ENCODE measurements at regions not wholly inside any gene's neighbourhood (a gene's known extent, or its start where the extent isn't known, plus 50 kb on each side); places are given as distances from the start of the nearest gene placed in this dataset.

- no peak overlapping the region for H3K4me3 Mint-ChIP-seq
- H3K4me1 Mint-ChIP-seq (ENCODE audit: low read depth in 2 of 2) = no peaks in the 10 kb centered on the region
- H3K27ac Mint-ChIP-seq = no peak overlapping the region
- no peaks in the 10 kb centered on the region for H3K27me3 Mint-ChIP-seq
- H3K36me3 Mint-ChIP-seq (ENCODE audit: insufficient read depth) = no peaks in the 10 kb centered on the region
- ATAC-seq (replicated peaks) (no peak), DNase-seq (no peak)
- H3K9me3 Mint-ChIP-seq = peaks cover 9 to 12% of the 10 kb centered on the region in 2 donors
Observed at GRCh38 chr2:103529798-103530502, 768.1 kb downstream of the TMEM182 start.

GRCh38 chr2:103552775-103553174, 790.9 kb downstream of the TMEM182 start:
- Mint-ChIP-seq H3K4me3 (no peak overlapping the region), H3K4me1 (ENCODE audit: low read depth in 2 of 2) (no peaks in the 10 kb centered on the region), H3K27me3 (no peaks in the 10 kb centered on the region), H3K27ac (no peak overlapping the region), H3K36me3 (ENCODE audit: insufficient read depth) (no peaks in the 10 kb centered on the region), H3K9me3 (peaks cover 18 to 28% of the 10 kb centered on the region in 2 donors)
- ATAC-seq (replicated peaks) (no peak), DNase-seq (no peak)

GRCh38 chr2:103594823-103595222, 833.0 kb downstream of the TMEM182 start:
- no peak overlapping the region for H3K27ac Mint-ChIP-seq
- no peak for ATAC-seq (replicated peaks)
- no peaks in the 10 kb centered on the region for H3K36me3 Mint-ChIP-seq (ENCODE audit: insufficient read depth)
- H3K4me1 Mint-ChIP-seq (ENCODE audit: low read depth in 2 of 2) = no peaks in the 10 kb centered on the region
- DNase-seq = no peak
- H3K4me3 Mint-ChIP-seq = no peak overlapping the region
- no peaks in the 10 kb centered on the region for H3K27me3 Mint-ChIP-seq
- peaks cover 15 to 29% of the 10 kb centered on the region in 2 donors for H3K9me3 Mint-ChIP-seq

- DNase-seq = no peak
- ATAC-seq (replicated peaks) = no peak
- Mint-ChIP-seq H3K4me3 (no peak overlapping the region), H3K4me1 (ENCODE audit: low read depth in 2 of 2) (no peaks in the 10 kb centered on the region), H3K36me3 (ENCODE audit: insufficient read depth) (no peaks in the 10 kb centered on the region), H3K27me3 (no peaks in the 10 kb centered on the region), H3K9me3 (peaks cover 0 to 7% of the 10 kb centered on the region in 2 donors), H3K27ac (no peak overlapping the region)
Observed at GRCh38 chr2:103605071-103605780, 843.4 kb downstream of the TMEM182 start.

- ATAC-seq (replicated peaks) (no peak), DNase-seq (no peak)
- no peaks in the 10 kb centered on the region for H3K36me3 Mint-ChIP-seq (ENCODE audit: insufficient read depth)
Observed at GRCh38 chr2:103615611-103616105, 853.8 kb downstream of the TMEM182 start.

GRCh38 chr2:103616891-103617290, 855.1 kb downstream of the TMEM182 start:
- no peak overlapping the region for H3K27ac Mint-ChIP-seq
- no peak for ATAC-seq (replicated peaks)
- H3K4me1 Mint-ChIP-seq (ENCODE audit: low read depth in 2 of 2) = no peaks in the 10 kb centered on the region
- H3K36me3 Mint-ChIP-seq (ENCODE audit: insufficient read depth) = no peaks in the 10 kb centered on the region
- H3K4me3 Mint-ChIP-seq = no peak overlapping the region
- H3K27me3 Mint-ChIP-seq = no peaks in the 10 kb centered on the region
- no peak for DNase-seq
- H3K9me3 Mint-ChIP-seq = peaks cover 9 to 16% of the 10 kb centered on the region in 2 donors

More at GRCh38 chr2:103615611-103616105, 853.8 kb downstream of the TMEM182 start:
- no peak overlapping the region for H3K27ac Mint-ChIP-seq
- H3K27me3 Mint-ChIP-seq = no peaks in the 10 kb centered on the region
- H3K9me3 Mint-ChIP-seq = peaks cover 9 to 16% of the 10 kb centered on the region in 2 donors
- no peaks in the 10 kb centered on the region for H3K4me1 Mint-ChIP-seq (ENCODE audit: low read depth in 2 of 2)
- no peak overlapping the region for H3K4me3 Mint-ChIP-seq

- ATAC-seq (replicated peaks) = no peak
- H3K9me3 Mint-ChIP-seq = peaks cover 8 to 12% of the 10 kb centered on the region in 2 donors
- H3K4me1 Mint-ChIP-seq (ENCODE audit: low read depth in 2 of 2) = no peaks in the 10 kb centered on the region
Observed at GRCh38 chr2:103618112-103618511, 856.3 kb downstream of the TMEM182 start.

GRCh38 chr2:103627301-103627700, 865.5 kb downstream of the TMEM182 start:
- no peak overlapping the region for H3K4me3 Mint-ChIP-seq
- no peak for DNase-seq
- ATAC-seq (replicated peaks) = no peak
- H3K27ac Mint-ChIP-seq = no peak overlapping the region
- no peaks in the 10 kb centered on the region for H3K36me3 Mint-ChIP-seq (ENCODE audit: insufficient read depth)
- no peaks in the 10 kb centered on the region for H3K4me1 Mint-ChIP-seq (ENCODE audit: low read depth in 2 of 2)
- no peaks in the 10 kb centered on the region for H3K27me3 Mint-ChIP-seq
- H3K9me3 Mint-ChIP-seq = peaks cover 6 to 12% of the 10 kb centered on the region in 2 donors

More at GRCh38 chr2:103618112-103618511, 856.3 kb downstream of the TMEM182 start:
- no peaks in the 10 kb centered on the region for H3K27me3 Mint-ChIP-seq
- no peak overlapping the region for H3K4me3 Mint-ChIP-seq
- no peak for DNase-seq
- H3K36me3 Mint-ChIP-seq (ENCODE audit: insufficient read depth) = no peaks in the 10 kb centered on the region
- H3K27ac Mint-ChIP-seq = no peak overlapping the region

- DNase-seq = no peak
- no peak overlapping the region for H3K27ac Mint-ChIP-seq
- H3K4me3 Mint-ChIP-seq = no peak overlapping the region
- H3K36me3 Mint-ChIP-seq (ENCODE audit: insufficient read depth) = no peaks in the 10 kb centered on the region
- no peaks in the 10 kb centered on the region for H3K27me3 Mint-ChIP-seq
- H3K9me3 Mint-ChIP-seq = peaks cover 2 to 14% of the 10 kb centered on the region in 2 donors
- no peak for ATAC-seq (replicated peaks)
- no peaks in the 10 kb centered on the region for H3K4me1 Mint-ChIP-seq (ENCODE audit: low read depth in 2 of 2)
Observed at GRCh38 chr2:103638978-103639377, 877.1 kb downstream of the TMEM182 start.

- ATAC-seq (replicated peaks) (no peak), DNase-seq (no peak)
- Mint-ChIP-seq H3K9me3 (peaks cover 3 to 8% of the 10 kb centered on the region in 2 donors), H3K27ac (no peak overlapping the region), H3K27me3 (no peaks in the 10 kb centered on the region), H3K4me3 (no peak overlapping the region), H3K4me1 (ENCODE audit: low read depth in 2 of 2) (no peaks in the 10 kb centered on the region), H3K36me3 (ENCODE audit: insufficient read depth) (no peaks in the 10 kb centered on the region)
Observed at GRCh38 chr2:103656558-103656957, 894.7 kb downstream of the TMEM182 start.

- no peak overlapping the region for H3K27ac Mint-ChIP-seq
- H3K9me3 Mint-ChIP-seq = peaks cover 0 to under 1% of the 10 kb centered on the region in 2 donors
- DNase-seq (no peak), ATAC-seq (replicated peaks) (no peak)
- H3K4me1 Mint-ChIP-seq (ENCODE audit: low read depth in 2 of 2) = no peaks in the 10 kb centered on the region
- no peaks in the 10 kb centered on the region for H3K27me3 Mint-ChIP-seq
- H3K4me3 Mint-ChIP-seq = no peak overlapping the region
- no peaks in the 10 kb centered on the region for H3K36me3 Mint-ChIP-seq (ENCODE audit: insufficient read depth)
Observed at GRCh38 chr2:103660519-103660918, 898.7 kb downstream of the TMEM182 start.

- Mint-ChIP-seq H3K27me3 (no peaks in the 10 kb centered on the region), H3K36me3 (ENCODE audit: insufficient read depth) (no peaks in the 10 kb centered on the region), H3K4me3 (no peak overlapping the region), H3K9me3 (no peaks in the 10 kb centered on the region), H3K4me1 (ENCODE audit: low read depth in 2 of 2) (no peaks in the 10 kb centered on the region), H3K27ac (no peak overlapping the region)
- ATAC-seq (replicated peaks) (no peak), DNase-seq (no peak)
Observed at GRCh38 chr2:103660947-103661346, 899.1 kb downstream of the TMEM182 start.

- no peak for ATAC-seq (replicated peaks)
- Mint-ChIP-seq H3K27ac (no peak overlapping the region), H3K27me3 (no peaks in the 10 kb centered on the region), H3K36me3 (ENCODE audit: insufficient read depth) (no peaks in the 10 kb centered on the region), H3K9me3 (no peaks in the 10 kb centered on the region), H3K4me1 (ENCODE audit: low read depth in 2 of 2) (no peaks in the 10 kb centered on the region), H3K4me3 (no peak overlapping the region)
- no peak for DNase-seq
Observed at GRCh38 chr2:103664690-103665089, 902.9 kb downstream of the TMEM182 start.

GRCh38 chr2:103667335-103667884, 905.6 kb downstream of the TMEM182 start:
- Mint-ChIP-seq H3K4me1 (ENCODE audit: low read depth in 2 of 2) (no peaks in the 10 kb centered on the region), H3K27me3 (no peaks in the 10 kb centered on the region), H3K4me3 (no peak overlapping the region), H3K27ac (no peak overlapping the region), H3K36me3 (ENCODE audit: insufficient read depth) (no peaks in the 10 kb centered on the region), H3K9me3 (peaks cover 0 to 2% of the 10 kb centered on the region in 2 donors)
- ATAC-seq (replicated peaks) (no peak), DNase-seq (no peak)

Measured in effector memory CD8-positive, alpha-beta T cell (primary cell).